Liver (tissue), 3 donors: ENCODE measurements at regions not wholly inside any gene's neighbourhood (a gene's known extent, or its start where the extent isn't known, plus 50 kb on each side); places are given as distances from the start of the nearest gene placed in this dataset.

Experiments
- CTCF ChIP-seq: fragments of 150-350 bp; IDR thresholded peaks from 2 replicates; pipeline ENCODE4 v1.5.1; 2017; ENCODE audit warnings: improper control_type of control experiment, low read depth, low read length; ENCODE audit not compliant: missing input control
- GABPA ChIP-seq, 2 donors: IDR thresholded peaks in 1 of 2; conservative IDR thresholded peaks in 1 of 2; 2 replicates each; pipeline ENCODE4 v1.6.1; 2016; ENCODE audit warnings: antibody characterized with exemption in 2 of 2, mild to moderate bottlenecking in 1 of 2, moderate library complexity in 1 of 2
- HNF4A ChIP-seq, 2 donors: conservative IDR thresholded peaks; 2 replicates each; pipeline ENCODE4 v1.6.1; 2016; ENCODE audit warnings: antibody characterized with exemption in 2 of 2, mild to moderate bottlenecking in 2 of 2
- JUND ChIP-seq, 2 donors: IDR thresholded peaks; 2 replicates each; pipeline ENCODE4 v1.6.1; 2016; ENCODE audit warnings: antibody characterized with exemption in 2 of 2
- MAX ChIP-seq: IDR thresholded peaks from 2 replicates; pipeline ENCODE4 v1.6.1; 2016; ENCODE audit warnings: antibody characterized with exemption
- RAD21 ChIP-seq, 2 donors: IDR thresholded peaks; 2 replicates each; pipeline ENCODE4 v1.6.1; 2016; ENCODE audit warnings: antibody characterized with exemption in 2 of 2, mild to moderate bottlenecking in 2 of 2
- RXRA ChIP-seq, 2 donors: IDR thresholded peaks; 2 replicates each; pipeline ENCODE4 v1.6.1; 2017 to 2018; ENCODE audit warnings: antibody characterized with exemption in 2 of 2, mild to moderate bottlenecking in 1 of 2
- SP1 ChIP-seq: IDR thresholded peaks from 2 replicates; pipeline ENCODE4 v1.6.1; 2018; ENCODE audit warnings: antibody characterized with exemption, mild to moderate bottlenecking
- TAF1 ChIP-seq: conservative IDR thresholded peaks from 2 replicates; pipeline ENCODE4 v1.6.1; 2016; ENCODE audit warnings: antibody characterized with exemption, mild to moderate bottlenecking
- YY1 ChIP-seq: IDR thresholded peaks from 2 replicates; pipeline ENCODE4 v1.6.1; 2016; ENCODE audit warnings: antibody characterized with exemption, mild to moderate bottlenecking
- TF ChIP-seq, protein P1 (sequence below): IDR thresholded peaks from 2 replicates; pipeline ENCODE4 v1.6.1; 2016; ENCODE audit warnings: antibody characterized with exemption
- donor health status: healthy.
- donor health status: healthy.

GRCh38 chr9:89941875-89942274, 337.1 kb downstream of the GADD45G start:
- TF ChIP-seq CTCF = no peak
- TF ChIP-seq RAD21 (IDR thresholded peaks at IDR 0.05) = no peak
- TF ChIP-seq, protein P1, sequence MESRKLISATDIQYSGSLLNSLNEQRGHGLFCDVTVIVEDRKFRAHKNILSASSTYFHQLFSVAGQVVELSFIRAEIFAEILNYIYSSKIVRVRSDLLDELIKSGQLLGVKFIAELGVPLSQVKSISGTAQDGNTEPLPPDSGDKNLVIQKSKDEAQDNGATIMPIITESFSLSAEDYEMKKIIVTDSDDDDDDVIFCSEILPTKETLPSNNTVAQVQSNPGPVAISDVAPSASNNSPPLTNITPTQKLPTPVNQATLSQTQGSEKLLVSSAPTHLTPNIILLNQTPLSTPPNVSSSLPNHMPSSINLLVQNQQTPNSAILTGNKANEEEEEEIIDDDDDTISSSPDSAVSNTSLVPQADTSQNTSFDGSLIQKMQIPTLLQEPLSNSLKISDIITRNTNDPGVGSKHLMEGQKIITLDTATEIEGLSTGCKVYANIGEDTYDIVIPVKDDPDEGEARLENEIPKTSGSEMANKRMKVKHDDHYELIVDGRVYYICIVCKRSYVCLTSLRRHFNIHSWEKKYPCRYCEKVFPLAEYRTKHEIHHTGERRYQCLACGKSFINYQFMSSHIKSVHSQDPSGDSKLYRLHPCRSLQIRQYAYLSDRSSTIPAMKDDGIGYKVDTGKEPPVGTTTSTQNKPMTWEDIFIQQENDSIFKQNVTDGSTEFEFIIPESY = no peak
- TF ChIP-seq TAF1 = no peak
- no peak for TF ChIP-seq GABPA (IDR thresholded peaks at IDR 0.05 in 1 of 2, conservative IDR thresholded peaks at IDR 0.05 in 1 of 2)
- TF ChIP-seq SP1 = no peak
- no peak for TF ChIP-seq YY1
- TF ChIP-seq JUND (IDR thresholded peaks at IDR 0.05) = no peak
- TF ChIP-seq HNF4A (conservative IDR thresholded peaks at IDR 0.05) = no peak
- no peak for TF ChIP-seq RXRA (IDR thresholded peaks at IDR 0.05)
- no peak for TF ChIP-seq MAX
